B cell (primary cell): ENCODE measurements at regions not wholly inside any gene's neighbourhood (a gene's known extent, or its start where the extent isn't known, plus 50 kb on each side); places are given as distances from the start of the nearest gene placed in this dataset.

Source experiments
- CTCF ChIP-seq: fragments of 200-600 bp; IDR thresholded peaks from one replicate; pipeline ENCODE4 v1.8.0; 2022; ENCODE audit warnings: antibody characterized with exemption, mild to moderate bottlenecking
- EZH2 ChIP-seq: IDR thresholded peaks from 2 replicates; pipeline ENCODE4 v1.6.1; 2012; ENCODE audit warnings: borderline replicate concordance, low read depth, mild to moderate bottlenecking, moderate library complexity, low read length; ENCODE audit not compliant: insufficient read depth, poor library complexity, severe bottlenecking

GRCh38 chr20:10733122-10733521 is 59.3 kb upstream of the JAG1 start:
- TF ChIP-seq CTCF (no peak), EZH2 (no peak)
